ENCODE measurements at regions not wholly inside any gene's neighbourhood (a gene's known extent, or its start where the extent isn't known, plus 50 kb on each side); places are given as distances from the start of the nearest gene placed in this dataset.
A peak's percentile ranks its signal among the peaks of the same experiment; 100 is the strongest.

DNA sequence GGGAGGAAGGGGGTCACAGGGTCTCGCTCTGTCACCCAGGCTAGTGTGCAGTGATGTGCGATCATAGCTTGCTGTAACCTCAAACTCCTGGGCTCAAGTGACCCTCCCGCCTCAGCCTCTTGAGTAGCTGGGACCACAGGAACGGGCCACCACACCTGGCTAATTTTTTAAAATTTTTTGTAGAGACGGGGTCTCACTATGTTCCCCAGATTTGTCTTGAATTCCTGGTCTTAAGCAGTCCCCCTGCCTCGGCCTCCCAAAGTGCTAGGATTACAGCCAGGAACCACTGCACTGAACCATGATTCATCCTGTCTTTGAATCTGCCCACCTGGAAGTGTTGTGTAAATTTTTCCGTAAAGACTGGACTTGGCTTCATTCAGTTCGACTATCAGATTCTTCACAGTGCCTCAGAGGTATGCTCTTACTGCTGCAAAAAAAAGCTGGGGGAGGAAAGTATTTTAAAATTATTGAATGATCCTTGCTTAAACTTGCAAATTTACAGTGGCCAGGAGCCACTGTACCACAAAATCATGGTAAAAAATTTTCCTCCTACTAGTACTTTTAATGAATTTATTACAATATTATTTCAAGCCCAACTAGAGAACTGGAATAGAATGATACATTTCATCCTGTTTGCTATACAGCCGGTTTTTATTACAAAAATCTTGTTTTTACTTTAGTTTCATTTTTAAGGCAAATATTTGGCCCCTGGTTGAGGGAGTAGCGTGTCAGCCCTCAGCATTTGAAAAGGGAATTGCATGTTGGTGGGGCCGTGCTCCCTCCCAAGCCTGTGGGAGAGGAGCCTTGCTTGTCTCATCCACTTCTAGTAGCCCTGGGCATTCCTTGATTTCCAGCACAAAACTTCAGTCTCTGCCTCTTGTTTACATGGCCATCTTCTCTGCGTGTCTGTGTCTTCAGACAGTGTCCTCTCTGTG, 202.5 kb upstream of the SGK1 start:
- no peak for DNase-seq

DNA sequence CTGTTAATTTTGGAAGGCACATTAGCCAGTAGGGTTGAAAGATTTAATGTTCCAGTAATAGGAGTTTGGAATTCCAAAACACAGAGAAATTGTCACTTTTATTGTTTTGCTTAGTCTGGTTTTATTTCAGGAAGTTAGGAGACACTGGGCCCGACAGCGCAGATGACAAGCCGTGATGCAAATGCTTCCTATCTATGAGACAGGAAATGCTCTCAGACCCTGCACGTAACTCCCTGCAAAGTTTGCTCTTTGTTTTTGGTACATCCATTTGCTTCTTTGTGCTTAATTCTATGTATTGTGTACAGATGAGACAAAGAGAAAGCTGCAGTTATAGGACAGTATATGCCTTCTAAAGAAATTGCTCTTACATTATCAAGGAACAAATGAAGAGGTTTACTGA, 201.6 kb upstream of the SGK1 start:
- no peak for DNase-seq

DNA sequence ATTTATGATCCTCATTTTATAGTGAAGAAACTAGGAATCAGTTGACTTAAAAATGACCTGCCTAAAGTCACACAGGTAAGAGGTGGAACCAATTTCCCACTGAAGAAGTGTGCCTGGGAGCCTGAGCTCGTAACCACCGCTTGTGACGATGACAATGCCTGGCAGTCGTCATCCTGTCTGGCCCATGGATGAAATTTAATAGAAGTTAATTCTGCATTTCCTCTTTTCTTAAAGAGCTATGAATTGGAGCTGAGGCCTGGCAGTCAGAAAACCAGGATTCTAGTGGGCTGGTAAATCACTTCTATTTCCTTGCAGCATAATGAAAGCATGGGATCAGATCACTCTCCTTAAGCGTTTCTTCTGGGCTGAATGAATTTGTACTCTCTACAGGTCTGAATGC, 200.0 kb upstream of the SGK1 start:
- DNase-seq, result no peak

DNA sequence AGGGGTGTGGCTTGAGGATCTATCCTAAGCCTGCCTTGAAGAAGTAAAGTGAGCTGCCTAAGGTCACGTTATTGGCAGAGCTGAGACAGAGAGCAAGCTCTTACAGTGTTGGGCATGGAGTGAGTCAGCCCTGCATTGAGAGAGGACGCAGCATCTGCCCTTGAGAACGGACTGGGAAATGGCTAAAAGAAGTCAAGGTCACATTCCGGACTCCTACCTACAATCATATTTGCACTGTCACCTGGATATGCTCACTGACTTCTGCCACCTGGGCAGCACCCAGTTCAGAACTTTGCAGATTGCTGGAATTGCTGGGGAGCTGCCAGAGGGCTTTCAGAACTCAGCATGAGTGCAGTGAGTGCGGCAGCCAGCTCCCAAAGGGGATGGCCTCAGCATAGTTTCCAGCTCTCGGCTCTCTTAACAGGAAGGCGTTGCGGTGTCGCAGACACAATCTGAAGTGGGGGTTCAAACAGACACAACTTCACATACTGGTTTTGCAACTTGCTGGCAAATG, 199.3 kb upstream of the SGK1 start:
- peak; percentile 30 for DNase-seq

DNA sequence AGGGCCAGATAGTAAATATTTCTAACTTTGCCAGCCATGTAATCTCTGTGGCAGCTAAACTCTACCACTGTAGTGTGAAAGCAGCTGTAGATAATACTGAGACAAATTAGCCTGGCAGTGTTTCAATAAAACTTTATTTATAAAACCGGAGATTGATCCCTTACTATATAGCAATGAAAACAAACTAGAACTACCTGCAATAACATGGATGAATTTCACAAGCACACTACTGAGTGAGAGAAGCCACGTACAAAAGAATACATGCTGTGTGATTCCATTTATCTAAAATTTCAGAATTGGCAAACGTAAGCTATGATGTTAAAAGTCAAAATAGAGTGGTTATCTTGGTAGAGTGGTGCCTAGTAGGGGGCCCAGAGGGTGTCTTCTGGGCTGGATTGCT, 198.7 kb upstream of the SGK1 start:
- no peak for DNase-seq

DNA sequence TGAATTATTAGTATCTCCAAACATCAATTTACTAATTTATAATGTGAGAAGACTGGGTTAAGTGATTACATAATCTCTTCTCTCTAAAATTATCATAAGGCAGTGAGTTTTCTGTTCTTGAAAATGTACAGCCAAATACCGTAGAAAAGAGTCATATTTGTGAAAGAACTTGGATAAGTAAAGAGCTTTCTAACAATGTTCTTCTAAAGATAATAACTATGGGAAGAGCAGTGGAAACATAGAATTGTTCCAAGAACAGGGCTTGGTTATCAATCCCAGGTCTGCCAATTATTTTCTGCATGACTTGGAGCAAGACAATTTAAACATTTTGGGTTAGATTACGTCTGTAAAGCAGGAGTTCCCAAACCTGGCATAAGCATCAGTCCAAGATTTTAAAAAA, 198.1 kb upstream of the SGK1 start:
- no peak for DNase-seq

DNA sequence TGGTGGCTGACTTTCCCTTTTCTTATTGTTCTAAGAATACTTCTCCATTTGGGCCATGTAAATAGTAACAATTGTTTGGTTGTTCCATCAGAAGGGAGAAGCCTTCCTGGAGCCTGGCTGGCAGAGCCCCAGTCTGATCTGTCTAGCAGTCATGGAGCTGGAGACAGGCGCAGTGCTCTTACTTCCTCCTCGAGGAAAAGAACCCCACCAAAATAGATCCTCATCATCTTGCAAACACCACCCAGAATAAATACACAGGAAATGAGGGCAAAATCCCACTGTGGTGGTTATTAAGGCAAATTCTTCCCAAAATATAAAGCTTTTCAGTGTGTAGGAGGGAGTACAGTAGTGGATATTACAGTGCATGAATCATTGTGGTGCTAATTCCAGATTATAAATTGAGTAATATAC, 195.1 kb upstream of the SGK1 start:
- no peak for DNase-seq

DNA sequence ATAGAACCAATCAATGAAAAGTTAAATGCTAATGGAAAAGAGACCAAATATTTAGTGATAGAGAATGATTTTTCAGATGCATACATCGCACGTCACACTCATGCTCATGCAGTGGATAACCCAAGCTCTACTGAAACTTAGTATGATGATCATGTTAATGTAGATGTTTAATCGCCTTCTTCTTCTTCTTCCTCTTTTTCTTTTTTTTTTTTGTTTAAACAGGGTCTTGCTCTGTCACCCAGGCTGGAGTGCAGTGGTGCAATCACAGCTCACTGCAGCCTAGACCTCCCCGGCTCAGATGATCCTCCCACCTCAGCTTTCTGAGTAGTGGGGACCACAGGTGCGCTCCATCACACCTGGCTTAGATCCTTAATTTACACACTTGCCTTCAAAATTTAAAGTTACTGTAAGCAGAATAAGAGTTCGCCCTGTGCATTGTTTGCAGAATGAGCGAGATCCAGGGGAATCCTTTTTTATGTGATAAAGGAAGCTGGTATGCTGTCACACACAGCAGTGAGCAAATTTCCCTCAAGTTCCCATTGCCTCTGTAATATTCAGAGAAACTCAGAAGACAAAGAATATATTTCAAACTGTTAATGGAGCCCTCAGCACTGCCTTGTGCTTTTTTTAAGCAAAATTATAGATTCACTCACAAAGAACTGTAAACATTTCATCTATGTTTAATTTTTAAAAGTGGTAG, 194.2 kb upstream of the SGK1 start:
- no peak for DNase-seq

DNA sequence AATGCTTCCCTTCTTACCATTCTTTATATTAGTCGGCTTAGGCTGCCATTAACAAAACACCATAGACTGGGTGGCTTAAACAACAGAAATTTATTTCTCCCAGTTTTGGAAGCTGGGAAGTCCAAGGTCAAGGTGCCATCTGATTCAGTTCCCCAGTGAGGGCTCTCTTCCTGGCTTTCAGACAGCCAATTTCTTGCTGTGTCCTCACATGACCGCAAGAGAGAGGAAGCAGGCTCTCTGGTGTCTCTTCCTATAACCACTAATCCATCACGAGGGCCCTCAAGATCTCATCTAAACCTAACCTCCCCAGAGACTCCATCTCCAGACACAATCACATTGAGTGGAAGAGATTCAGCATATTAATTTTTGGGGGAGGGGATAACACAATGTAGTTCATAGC, 193.0 kb upstream of the SGK1 start:
- DNase-seq, result no peak

DNA sequence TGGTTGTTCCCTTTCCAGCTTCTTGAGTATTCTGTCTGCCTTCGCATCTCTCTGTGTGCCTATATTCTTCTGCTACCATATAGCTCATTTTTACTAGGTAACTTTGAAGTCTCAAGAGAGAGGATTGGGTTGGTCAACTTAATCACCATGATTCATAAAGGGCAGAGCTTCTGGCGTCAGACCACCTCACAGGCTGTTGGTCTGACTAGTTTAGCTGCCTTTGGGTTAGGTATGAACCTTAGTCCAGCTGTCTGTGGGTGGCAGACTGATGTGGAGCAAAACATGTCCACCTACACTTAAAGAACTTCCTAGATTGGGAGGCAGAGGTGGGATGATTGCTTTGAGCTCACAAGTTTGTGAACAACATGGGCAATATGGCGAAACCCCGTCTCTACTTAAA, 192.2 kb upstream of the SGK1 start:
- no peak for DNase-seq

DNA sequence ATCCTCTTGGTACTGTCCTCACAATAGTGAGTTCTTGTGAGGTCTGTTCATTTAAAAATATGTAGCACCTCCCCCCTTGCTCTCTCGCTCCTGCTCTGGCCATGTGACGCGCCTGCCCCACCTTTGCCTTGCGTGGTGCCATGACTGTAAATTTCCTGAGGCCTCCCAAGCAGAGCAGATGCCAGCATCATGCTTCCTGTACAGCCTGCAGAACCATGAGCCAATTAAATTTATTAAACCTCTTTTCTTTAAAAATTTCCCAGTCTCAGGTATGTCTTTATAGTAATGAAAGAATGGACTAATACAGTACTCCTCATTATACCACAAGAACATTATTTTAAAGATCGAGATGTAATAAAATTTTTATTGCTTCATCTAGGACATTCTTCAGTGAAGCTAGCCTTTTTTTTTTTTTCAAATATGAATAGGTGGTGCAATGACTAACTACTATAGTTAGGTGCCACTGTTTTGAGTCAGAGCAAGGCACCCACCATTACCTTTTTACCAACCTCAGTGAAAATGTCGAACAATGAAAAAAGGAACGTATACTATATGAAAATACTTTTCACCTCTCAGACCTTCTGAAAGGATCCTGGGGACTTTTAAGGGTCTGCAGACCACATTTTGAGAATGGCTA, 191.1 kb upstream of the SGK1 start:
- no peak for DNase-seq

DNA sequence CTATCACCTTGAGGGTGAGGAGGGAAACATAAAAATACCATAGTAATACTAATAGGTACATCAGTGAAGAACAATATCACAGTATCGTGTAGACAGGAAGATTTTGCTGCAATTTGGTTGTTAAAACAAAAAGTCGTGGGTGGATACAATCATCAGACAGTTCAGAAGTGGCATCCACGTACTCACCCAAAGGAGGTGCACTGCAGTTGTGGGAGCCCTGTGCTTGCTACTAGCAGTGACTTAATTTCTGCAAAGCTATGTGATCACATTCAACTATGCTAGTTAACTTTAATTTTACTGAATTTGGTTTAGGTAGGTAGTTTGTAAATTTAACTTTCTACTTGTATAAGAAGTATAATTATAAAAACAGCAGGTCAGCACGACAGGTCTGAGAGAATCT, 188.2 kb upstream of the SGK1 start:
- DNase-seq, result no peak

DNA sequence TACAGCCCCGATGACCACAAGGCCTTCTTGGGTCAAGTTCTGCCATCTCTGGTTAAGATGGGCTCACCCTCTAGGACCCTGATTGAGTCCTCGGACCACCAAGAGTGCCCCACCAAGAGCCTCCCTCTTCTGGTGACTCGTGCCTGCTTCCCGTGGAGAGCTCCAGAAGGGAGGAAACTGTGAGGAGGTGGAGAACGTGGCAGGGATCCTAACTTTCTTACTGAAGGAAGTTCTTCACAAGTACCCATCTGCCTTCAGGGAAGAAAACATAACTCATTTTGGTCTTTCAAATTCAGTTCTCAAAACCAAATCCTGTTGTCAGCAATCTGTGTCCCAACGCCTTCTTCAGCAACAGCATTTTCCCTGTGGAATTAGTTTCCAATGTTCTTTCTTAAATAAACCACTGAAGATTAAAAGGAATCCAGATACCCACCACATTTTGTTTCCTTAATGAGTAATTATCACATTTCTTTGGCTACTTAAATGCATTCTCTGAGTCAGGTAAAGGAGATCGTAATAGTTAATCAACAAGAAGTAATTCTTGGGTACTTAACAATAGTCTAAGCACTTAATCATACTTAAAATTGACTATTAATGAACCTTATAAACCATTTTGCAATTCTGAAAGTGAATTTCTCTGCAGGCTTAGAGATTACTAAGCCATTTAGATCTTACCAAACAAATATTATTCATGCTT, 185.8 kb upstream of the SGK1 start:
- no peak for DNase-seq

DNA sequence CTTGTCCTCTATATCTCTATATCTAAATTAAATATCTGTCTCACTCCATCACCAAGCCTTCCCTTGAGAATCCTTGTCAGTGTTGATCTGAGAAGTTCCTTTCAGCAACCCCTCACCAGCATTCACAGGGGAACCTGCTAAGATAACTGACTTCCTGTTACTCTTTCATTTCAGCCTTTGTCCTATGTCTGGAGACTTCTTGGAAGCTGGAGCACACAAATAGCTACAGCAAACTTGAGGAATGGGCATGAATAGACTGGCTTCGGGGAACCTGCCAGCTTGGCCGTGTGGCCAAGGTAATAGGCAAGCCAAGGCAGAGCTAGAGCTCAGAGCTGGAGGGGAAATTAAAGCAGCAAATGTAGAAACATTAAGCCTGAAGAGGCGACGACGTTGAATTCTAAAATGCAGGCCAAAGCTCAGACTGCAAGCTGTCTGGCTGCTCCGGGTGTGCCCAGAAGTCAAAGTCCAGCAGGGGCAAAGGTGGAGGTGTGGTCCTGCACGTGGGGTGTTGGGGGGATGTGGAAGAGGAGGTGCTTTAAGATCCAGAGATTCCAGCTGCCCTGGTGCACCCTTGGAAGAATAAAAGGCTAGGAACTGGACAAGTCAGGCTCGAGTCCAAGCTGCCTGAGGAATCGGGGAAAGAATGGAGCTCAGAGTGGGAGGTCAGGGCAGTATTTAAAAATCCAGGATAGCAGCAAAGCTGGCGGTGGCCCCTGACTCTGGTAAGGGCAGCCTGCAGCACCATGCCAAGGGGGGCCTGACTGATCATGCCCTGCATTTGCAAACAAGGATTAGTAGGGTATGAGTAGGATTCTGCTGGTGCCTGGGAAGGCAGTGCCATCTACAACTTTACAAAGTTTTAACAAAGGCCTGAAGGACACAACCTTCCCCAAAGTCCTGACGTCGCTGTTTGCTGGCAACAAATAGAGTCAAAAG, 185.0 kb upstream of the SGK1 start:
- DNase-seq, result no peak

DNA sequence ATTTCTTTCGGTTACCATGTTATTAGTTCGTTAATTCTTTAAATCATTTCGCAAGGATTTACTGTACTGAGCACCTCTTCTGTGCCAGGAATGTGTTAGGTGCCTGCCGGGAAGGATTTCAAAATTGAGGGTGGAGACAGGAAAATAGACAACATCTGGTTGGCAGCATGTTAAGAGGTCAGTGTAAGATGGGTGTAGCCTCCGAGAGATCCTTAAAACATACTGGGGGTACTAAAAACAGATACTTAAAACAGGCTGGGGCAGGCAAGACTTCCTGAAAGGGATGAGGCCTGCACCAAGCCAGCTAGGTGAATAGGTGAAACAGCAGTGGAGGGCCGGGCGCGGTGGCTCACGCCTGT, 178.0 kb upstream of the SGK1 start:
- DNase-seq, result no peak

DNA sequence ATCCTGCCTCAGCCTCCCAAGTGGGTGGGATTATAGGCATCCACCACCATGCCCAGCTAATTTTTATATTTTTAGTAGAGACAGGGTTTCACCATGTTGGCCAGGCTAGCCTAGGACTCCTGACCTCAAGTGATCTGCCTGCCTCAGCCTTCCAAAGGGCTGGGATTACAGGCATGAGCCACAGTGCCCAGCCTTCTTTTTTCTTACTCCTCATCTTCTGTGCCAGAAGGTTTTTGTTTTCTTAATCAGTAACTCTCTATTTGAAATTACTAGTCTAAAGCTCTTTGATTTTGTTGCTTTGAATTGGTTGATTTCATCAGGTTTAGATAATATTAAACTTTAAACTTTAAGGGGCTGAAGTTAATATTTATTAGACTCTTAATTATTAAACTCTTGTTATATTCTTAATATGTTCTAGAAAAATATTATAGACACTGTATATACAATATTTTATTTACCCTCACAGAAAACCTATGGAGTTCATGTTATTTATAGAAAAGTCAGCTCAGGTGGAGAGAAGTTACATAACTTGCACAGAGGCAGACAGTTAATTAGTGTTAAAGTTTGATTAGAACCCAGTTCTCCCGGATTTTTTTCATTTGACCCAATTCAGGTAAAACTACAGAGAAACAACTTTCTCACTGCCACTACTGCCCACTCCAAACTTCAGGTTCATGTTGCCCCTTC, 177.4 kb upstream of the SGK1 start:
- DNase-seq, result no peak

DNA sequence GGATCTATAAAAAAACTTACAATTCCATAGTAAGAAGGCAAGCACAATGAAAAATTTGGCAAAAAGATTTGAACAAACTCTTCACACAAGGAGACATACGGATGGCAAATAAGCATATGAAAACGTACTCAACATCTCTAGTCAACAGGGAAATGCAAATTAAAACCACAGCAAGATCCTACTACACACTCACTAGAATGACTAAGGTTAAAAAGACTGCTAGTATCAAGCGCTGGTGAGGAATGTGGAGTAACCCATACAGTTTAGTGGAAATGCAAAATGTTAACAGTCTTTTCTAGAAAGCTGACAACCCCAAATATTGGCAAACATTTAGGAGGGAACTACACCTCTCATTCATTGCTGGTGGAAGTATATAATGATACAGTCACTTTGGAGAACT, 175.9 kb upstream of the SGK1 start:
- no peak for DNase-seq

DNA sequence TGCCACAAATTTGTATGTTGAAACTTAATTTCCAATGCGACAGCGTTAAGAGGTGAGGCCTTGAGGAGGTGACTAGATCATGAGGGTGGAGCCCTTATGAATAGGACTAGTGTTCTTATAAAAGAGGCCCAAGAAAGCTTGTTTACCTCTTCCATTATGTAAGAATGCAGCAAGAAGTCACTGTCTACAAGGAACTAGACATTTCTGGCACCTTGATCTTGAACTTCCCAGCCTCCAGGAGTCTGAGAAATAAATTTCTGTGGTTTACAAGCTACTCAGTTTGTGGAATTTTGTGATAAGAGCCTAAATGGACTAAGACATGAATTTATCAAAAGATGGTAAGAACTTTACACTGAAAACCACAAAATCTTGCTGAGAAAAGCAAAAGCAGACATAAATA, 173.6 kb upstream of the SGK1 start:
- DNase-seq, result no peak

DNA sequence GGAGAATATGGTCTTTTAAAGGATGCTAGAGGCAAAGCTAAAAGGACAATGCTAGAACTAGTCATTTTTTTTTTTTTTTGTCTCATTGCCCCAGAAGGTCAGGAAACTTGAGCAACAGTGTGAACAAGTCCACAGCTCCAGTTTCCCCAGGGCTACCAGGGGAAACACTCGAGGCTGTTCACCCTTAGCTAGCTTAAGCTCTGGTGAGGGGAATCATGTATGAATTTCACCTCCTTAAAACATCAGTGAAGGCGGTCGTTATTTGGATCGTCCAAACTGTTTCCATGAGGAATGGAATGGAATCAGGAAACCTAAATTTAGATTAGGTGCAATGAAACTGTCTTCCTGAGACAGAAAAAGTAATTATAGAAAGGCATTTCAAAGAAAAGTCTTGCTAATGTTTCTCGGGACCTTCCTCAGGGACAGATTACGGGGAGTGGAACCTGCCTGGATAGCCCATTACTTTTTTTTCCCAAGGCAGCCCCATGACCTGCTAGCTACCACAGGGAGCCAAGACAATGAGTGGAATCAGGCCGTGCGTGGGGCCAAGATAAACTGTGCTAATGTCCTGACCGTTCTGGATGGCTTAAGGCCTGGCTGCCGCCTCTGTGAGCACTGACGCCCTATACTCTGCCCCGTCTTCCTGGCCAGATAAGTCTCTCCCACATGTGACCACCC, 164.8 kb upstream of the SGK1 start:
- no peak for DNase-seq

DNA sequence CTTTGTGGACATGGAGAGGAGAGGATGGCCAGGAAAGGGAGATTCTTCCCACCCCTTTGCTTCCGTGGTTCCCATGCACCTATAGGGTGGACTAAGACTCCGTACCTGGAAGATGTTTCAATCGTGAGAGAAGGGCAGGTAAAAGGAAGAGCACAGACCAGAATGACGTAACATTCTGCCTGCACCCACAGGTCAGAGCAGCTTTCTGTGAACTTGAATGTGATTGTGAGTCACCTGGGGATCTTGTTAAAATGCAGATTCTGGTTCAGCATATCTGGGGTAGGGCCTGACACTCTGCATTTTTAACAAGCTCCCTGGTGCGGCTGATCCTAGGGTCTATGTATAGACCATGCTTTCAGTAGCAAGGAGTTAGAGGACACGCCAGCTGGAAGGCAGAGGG, 164.1 kb upstream of the SGK1 start:
- no peak for DNase-seq

DNA sequence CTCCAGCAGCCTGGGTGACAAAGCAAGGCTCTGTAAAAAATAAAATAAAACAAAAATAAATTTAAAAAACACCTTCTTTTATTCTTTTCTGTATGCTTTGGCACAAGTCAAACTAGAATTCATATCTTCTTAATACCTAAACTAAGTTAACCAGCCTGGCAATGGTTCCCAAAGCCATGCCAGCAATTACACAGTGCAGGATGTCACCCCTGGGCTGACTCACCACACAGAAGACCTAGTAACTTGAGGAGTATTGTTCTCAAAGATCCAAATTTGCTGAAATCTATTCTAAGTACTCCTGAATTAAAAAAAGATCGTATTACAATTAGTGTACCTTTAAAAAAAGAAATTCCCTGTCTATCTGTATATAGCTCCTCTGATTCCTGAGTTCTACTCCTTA, 162.7 kb upstream of the SGK1 start:
- DNase-seq, result no peak
